GM18502 (cell line): ENCODE measurements at regions not wholly inside any gene's neighbourhood (a gene's known extent, or its start where the extent isn't known, plus 50 kb on each side); places are given as distances from the start of the nearest gene placed in this dataset.

Source experiments
- ATAC-seq: cut with Tn5 transposase; IDR thresholded peaks from one replicate; pipeline ENCODE4 v1.9.1; 2021; ENCODE audit warnings: mild to moderate bottlenecking; ENCODE audit not compliant: unreplicated experiment, poor library complexity

DNA sequence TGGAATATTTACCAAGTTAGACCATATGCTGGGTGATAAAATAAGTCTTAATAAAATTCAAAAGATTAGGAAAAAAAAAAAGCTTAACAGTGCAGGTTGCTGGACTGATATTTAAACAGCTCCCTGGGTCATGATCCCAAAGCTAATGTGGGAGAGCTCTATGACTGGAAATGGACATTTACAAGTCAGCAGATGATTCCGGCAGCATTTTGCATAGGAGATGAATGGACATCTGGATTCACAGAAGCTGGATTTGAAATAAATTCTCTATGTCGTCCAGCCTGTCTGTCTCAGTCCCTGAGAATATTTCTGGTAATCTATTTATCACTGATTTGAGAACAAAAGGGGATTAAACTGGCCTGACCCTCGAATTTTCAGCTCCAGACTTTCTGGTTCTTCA, 52.3 kb upstream of the KLHL25 start:
- ATAC-seq = no peak

DNA sequence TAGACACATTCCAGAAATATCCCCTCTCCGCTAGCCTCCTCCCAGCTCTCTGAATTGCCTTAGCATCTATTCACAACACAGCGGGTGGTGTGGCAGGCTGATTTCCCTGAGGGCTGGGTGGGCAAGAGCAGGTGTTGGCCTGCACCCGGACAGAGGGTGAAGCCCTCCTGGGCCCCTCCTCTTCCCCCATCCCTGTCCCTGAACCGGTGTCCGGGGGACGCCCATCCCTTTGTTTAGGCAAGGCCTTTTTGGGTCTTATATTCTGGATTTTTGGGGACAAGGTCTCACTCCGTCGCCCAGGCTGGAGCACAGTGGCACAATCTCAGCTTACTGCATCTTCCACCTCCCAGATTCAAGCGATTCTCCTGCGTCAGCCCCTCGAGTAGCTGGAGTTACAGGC, 55.2 kb upstream of the KLHL25 start:
- no peak for ATAC-seq

DNA sequence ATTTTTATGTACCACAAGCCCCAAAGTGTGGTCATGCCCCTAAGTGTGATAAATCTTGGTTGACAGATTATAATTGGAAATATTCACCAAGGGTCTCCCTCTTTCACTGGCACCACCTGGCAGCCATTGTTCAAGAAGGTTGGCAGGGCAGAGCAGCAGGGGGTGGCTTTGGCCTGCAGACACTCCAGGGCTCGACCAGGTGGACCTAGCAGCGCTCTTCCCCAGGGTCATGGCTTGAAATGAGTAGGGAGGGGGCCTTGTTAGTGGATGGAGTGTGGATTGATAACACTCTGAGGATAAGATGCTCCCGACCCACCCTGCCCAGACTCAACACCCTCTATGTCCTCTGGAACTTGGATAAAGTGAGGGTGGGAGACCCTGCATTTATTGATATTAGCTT, 58.2 kb upstream of the KLHL25 start:
- no peak for ATAC-seq

DNA sequence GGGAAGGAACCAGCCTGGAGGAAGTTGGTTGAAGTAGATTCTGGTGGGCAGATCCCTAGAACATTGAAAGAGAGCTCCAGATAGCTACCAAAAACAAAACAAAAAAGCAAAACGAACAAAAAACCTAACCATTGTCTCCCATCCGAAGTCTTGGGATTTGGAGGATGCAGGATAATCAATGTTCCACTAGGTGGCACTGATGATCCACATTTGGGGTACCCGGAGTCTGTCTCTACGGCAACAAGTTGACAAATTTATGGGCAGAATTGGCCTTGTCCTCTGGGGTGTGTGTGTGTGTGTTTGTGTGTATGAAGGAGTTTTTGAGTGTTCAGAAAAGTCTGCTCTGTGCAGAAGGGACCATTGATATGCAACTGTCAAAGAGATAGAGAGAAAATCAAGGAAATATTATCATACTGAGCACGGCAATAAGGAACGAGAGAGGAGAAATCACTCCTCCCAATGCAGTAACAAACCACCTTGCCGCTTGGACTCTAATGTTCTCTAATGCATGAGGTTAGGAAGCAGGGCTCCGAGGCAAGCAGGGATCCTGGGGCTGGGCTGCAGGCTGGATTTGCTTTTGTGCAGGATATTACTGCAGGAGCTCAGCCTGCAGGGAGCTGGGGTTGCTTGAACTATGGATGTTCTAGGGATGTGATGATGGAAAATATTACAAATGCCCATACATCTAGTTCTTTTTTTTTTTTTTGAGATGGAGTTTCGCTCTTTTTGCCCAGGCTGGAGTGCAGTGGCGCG, 59.8 kb upstream of the KLHL25 start:
- ATAC-seq = peak; percentile 65

- peak; percentile 96 for ATAC-seq
These were observed 64.1 kb upstream of the KLHL25 start for GRCh38 chr15:85858586-85859375.

DNA sequence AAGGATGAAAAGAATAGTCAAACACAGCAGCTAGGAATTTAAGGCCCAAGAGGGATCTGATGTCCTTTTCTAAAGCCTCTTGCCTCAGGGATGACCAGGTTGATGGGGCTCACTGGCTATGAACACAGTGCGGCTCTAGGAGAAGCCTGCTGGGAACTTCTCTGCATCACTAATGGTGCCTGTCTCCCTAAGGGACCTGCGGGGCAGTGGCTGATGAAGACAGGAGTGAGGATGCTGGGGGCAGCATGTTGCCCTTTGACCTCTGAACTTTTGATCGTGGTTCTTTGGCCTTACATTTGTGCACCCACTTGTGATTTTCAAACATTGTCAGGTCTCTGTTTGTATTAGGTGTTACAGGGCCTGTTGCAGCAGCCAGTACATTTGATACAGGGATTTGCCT, 64.9 kb upstream of the KLHL25 start:
- no peak for ATAC-seq

GRCh38 chr15:85860394-85861161, 65.9 kb upstream of the KLHL25 start:
- ATAC-seq = no peak

- peak; percentile 44 for ATAC-seq
These were observed 70.5 kb upstream of the KLHL25 start for GRCh38 chr15:85865070-85865684.

GRCh38 chr15:85867250-85867649, 72.5 kb upstream of the KLHL25 start:
- no peak for ATAC-seq

DNA sequence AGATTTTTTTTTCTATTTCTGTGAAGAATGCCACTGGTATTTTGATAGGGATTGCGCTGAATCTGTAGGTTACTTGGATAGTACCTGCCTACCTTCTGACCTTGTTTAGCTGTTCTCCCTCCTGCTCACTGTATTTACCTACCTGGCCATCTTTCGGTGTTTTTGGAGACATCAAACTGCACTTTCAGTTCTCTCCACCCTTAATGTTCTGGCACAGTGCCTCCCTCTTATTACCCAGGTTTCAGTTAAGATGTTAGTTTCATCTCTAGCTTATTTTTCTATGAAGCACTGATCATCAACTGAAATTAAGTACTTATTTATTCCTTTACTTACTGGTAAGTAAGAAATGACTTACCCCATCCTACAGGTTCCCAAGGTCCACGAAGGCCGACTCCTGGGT, 74.4 kb upstream of the KLHL25 start:
- no peak for ATAC-seq

DNA sequence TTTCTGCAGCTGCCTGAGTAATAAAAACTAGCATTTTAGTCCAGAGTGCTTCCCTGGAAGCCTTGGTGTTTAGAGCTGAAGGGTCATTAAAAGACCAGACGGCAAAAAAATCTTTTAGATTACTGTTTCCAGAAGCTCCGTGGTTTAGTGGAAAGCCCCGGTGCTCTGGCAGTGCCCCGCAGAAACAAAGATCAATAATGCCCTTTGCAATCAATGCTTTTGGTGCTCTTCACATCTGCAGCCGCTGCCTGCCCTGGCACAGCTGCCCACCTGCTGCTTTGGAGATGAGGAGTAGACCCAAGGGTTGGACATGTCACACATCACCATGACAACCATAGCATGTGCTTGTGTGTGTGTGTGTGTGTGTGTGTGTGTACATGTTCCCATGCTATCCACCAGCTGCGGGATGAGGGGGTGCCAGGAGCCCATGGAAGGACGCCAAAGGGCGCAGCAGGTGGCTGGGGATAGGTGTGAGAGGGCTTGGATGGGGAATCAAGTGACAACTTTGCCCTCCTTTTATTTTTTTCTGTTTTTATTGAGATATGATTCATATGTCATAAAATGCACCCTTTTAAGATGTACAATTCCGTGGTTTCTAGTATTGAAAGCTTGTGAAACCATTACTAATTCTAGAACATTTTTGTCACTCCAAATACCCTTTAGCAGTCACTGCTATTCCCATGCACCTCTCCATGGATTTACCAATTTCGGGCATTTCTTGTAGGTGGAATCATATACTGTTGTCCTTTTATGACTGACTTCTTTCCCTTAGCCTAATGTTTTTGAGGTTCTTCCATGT, 75.7 kb upstream of the KLHL25 start:
- no peak for ATAC-seq

DNA sequence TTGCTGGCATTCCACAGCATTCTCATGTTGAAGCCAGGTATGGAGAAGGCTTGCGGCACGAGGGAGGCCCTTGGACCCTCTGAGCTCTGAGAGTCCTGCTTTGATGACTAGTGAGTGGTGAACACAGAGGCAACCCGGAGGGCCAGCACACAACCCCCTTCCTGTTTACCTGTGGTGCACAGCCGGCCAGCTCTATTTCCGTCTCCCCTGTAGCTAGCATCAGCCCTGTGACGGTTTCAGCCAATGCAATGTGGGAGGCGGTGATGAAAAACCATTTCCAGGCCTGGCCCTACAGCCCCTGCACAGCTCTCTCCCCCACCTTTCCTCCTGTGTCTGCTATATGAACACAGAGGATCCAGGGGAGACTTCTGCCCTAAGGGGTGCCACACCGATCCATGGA, 76.8 kb upstream of the KLHL25 start:
- ATAC-seq = no peak

- no peak for ATAC-seq
These were observed 77.4 kb upstream of the KLHL25 start for GRCh38 chr15:85872125-85872524.

GRCh38 chr15:85874236-85874635, 79.5 kb upstream of the KLHL25 start:
- no peak for ATAC-seq

DNA sequence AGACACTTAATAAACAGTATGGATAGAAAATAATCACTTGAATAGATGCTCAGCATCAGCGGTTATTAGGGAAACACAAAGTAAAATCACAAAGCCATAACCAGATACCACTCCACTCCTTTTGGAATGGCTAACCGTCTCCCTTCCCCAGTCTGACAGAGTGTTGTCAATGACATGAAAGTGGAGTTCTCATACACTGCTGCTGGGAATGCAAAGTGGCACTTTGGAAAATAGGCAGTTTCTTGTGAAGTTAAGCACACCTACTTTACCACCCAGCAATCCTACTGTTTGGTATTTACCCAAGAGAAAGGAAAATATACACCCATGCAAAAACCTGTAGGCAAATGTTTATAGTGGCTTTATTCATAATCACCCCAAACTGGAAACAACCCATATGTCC, 81.0 kb upstream of the KLHL25 start:
- ATAC-seq = no peak

- ATAC-seq = no peak
These were observed 84.1 kb upstream of the KLHL25 start for GRCh38 chr15:85878828-85879225.

DNA sequence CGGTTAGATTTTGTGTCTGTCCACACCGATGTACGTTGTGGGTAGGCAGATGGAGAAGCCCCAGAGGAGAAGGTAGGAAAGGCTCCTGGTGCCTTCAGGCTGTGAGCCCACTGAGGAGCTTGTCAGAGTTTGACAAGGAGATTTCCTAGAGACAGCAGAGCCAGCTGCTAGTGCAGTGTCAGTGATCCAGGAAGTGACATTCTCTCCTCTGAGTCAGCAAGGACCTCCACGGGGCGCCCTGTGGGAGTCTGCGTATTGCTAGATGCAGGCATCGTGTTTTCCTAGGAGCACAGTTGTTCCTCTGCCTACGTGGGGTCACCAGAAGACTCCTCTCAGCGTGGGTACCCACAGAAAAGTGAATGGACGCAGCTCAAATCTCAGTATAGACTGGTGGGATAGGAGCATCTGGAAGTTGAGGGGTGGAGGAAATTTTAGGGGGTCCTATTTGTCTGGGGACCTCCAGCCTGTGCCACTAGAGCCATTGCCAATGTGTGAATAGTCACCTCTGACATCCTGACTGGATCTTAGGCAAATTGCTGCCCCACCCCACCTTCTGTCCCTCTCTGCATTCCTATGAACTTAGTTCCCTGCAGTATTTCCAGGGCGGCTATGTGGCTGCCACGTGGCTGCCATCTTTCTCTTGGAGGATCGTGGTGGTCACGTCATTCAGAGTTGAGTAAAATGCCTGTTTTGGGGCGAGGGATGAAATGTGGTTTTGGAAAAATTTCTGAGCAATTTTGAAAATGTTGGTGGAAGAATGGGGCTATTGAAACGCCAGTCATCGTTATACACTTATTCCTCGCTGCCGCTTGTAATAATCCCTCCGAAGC, 84.8 kb upstream of the KLHL25 start:
- no peak for ATAC-seq

GRCh38 chr15:85880501-85881190, 85.9 kb upstream of the KLHL25 start:
- no peak for ATAC-seq
